ENCODE measurements at regions not wholly inside any gene's neighbourhood (a gene's known extent, or its start where the extent isn't known, plus 50 kb on each side); places are given as distances from the start of the nearest gene placed in this dataset.

- TF ChIP-seq CTCF (IDR thresholded peaks at IDR 0.05; ENCODE audit: low read depth, low read length, missing input control), result no peak
- TF ChIP-seq, protein P1, sequence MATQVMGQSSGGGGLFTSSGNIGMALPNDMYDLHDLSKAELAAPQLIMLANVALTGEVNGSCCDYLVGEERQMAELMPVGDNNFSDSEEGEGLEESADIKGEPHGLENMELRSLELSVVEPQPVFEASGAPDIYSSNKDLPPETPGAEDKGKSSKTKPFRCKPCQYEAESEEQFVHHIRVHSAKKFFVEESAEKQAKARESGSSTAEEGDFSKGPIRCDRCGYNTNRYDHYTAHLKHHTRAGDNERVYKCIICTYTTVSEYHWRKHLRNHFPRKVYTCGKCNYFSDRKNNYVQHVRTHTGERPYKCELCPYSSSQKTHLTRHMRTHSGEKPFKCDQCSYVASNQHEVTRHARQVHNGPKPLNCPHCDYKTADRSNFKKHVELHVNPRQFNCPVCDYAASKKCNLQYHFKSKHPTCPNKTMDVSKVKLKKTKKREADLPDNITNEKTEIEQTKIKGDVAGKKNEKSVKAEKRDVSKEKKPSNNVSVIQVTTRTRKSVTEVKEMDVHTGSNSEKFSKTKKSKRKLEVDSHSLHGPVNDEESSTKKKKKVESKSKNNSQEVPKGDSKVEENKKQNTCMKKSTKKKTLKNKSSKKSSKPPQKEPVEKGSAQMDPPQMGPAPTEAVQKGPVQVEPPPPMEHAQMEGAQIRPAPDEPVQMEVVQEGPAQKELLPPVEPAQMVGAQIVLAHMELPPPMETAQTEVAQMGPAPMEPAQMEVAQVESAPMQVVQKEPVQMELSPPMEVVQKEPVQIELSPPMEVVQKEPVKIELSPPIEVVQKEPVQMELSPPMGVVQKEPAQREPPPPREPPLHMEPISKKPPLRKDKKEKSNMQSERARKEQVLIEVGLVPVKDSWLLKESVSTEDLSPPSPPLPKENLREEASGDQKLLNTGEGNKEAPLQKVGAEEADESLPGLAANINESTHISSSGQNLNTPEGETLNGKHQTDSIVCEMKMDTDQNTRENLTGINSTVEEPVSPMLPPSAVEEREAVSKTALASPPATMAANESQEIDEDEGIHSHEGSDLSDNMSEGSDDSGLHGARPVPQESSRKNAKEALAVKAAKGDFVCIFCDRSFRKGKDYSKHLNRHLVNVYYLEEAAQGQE (IDR thresholded peaks at IDR 0.05), result no peak
- TF ChIP-seq HNF4A (conservative IDR thresholded peaks at IDR 0.05), result no peak
- no peak for TF ChIP-seq YY1 (IDR thresholded peaks at IDR 0.05)
- no peak for TF ChIP-seq TAF1 (conservative IDR thresholded peaks at IDR 0.05)
- no peak for TF ChIP-seq FOXA1 (IDR thresholded peaks at IDR 0.05)
These were observed 389.4 kb upstream of the NRSN1 start for GRCh38 chr6:23736577-23736976.
